ENCODE measurements at regions not wholly inside any gene's neighbourhood (a gene's known extent, or its start where the extent isn't known, plus 50 kb on each side); places are given as distances from the start of the nearest gene placed in this dataset.

DNA sequence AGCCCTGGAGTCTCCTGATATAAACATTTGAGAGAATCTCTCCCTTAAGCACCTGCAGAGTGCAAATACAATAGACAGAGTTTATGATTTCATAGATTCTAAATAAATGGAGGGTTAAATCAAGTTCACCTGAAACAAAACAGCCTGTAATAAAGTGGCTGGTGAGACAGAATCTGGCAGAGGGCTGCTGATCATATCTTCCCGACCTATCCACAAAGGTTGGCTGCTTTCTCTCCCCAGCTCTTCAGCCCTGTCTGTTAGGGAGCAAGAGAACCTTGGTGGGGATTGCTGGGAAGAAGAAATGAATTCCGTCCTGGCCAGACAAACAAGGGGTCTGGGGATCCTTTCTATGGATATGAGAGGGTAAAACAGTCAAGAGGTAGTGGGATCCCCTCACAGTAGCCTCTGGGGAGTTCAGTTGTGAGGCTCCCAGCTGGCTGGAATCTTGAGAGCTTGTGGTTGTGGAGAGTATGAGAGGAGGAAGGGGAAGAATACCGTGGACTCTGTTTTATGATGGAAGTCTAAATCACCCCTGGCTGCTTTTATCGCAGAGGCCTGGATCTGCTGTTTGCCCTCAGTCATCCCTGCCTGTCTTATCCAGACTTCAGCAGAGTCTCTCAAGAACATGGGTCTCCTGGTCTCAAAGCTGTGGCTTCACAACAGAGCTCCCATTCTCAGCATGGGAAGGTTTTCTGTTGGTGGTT lies 451.3 kb downstream of the NTRK3 start:
- no peak for DNase-seq

DNA sequence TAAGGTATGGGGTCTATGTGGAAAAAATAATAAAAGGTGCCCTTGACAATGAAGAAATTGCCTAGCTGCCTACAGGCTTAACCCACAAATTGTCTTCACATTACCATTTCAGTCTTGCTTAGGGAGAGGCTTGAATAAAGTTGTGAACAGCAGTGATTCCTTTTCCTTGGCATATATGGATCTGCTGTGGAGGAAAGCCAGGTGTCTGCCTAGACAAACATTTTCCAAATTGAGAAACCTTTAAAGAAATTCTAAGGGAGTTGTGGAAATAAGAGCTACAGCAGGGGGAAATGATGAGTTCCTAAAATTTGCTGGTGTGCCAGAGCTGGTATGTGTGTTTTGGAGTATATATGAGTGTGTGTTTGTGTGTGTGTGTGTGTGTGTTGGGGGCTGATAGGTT lies 452.1 kb downstream of the NTRK3 start:
- DNase-seq = no peak

DNA sequence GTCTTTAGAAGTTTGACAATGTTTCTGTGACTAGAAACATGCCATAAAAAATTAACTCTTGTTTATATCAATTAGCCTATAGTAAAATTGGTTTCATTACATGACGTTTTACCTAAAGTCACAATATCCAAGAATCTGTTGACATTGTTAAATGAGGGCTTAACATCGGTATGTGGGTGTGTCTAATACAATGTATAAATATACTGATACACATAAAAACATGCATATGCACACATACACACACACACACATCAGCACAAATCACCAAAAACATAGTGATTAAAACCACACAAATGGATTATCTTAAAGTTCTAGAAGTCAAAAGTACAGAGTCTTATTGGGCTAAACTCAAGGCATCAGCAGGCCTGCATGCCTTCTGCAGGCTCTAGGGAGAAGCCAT lies 456.7 kb downstream of the NTRK3 start:
- no peak for DNase-seq

DNA sequence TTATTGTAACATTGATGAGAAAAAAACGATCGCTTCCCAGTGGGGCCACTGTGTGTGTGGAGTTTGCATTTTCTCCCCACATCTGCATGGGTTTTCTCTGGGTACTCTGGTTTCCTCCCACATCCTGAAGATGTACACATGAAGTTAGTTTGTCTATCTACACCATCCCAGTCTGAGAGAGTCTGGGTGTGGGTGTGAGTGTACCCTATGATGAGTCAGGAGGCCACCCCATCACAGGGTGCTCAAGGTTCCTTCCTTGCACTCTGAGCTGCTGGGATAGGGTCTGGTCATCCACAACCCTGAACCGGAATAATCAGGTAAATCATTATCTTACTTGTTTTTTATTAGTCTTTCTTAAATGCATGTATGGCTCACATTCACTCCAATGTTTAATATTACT lies 457.1 kb downstream of the NTRK3 start:
- DNase-seq = no peak

DNA sequence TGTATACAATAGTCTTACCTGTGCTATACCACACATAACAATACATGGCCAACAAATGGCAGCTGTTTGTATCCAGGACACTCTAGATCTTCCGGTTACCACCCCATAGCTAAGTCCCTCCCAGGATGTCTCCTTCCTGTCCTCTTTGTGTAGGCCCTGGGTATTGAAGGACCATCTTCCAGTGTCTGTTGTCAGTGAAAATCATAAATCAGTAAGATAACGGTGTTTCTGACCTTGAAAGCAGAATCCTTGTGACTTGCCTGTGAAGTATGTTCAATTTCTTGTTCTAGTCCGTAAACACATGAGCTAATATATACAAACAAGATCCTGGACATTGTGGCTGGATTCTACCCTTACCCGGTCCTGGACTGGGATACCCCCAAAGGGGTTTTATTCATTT lies 462.8 kb downstream of the NTRK3 start:
- DNase-seq = no peak

DNA sequence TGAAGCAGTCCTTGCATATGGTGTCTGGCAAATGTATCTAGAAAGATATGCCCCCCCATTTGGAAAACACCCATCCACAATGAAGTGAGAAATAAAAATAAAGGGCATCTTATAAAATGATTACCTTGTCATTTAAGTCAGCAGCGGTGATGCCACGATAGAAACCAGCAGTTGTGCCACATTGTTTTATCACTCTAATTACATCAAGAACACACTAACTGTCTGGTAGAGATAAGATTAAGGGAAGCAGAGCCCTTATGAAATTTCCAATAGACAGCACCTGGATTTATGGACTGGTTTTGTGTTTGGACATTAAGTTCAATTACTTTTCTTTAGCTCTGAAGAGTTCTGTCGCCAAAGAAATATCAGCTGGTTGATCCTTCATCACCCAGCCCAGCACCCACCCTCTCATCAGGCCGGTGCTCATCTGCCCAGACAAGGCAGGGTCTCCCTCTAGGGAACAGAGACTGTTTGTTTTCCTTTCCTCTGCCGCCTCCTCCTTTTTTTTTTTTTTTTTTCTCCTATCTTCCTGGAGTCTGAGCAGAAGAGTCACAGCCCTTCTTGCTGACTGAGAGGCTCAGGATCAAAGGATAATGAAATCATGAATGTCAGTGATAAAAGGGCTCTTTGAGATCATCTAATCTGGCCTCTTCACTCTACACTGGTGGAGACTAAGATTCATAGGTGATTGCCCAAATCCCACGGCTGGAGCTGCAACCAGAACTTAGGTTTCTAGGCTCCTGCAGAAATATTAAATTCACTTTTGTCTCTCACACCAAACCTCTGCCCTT lies 464.1 kb downstream of the NTRK3 start:
- DNase-seq = no peak

DNA sequence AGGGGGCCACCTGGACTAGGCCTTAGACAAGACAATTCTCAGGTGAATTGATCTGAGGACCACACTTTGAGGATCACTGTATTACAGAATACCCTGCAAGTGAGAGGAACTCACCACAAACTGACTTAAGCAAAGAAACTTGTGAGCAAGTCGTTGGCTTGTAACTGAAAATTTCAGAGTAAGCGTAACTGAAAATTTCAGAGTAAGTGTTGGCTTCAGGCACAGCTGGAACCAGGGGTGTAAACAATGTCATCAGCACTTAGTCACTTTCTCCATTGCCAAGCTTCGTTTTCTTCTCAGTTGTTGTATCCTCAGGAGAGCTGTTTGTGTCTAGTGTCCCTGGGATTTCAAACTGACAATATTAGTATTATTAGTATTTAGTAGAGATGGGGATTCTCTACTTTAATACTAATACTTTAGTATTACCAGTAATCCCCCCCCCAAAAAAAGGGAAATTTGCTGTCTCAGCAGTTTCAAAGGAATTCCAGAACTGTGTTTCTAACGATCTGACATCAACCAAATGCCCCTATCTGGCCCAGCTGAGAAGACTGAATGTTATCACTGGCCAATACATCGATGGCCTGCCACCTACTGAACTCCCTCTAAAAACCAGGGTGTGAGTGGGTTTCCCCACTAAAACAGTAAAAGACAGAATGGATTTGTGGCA lies 474.4 kb downstream of the NTRK3 start:
- no peak for DNase-seq

DNA sequence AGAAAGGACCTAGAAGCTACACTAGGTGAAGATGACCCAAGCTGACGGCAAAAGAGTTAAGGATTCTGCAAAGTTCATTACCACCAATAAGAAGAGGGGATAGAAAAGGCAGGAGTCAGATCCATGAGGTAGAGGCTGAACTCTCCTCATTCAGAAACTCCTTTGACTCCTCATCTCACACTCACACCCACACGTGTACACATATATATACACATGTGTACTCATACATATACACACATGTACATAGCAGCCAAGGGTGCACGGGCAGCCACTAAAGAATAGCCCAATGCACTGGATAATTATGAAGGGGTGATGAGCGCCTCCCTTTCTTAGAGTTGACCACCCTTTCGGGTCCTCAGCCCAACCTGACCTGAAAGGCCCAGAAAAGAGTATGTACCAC lies 476.8 kb downstream of the NTRK3 start:
- DNase-seq = no peak

DNA sequence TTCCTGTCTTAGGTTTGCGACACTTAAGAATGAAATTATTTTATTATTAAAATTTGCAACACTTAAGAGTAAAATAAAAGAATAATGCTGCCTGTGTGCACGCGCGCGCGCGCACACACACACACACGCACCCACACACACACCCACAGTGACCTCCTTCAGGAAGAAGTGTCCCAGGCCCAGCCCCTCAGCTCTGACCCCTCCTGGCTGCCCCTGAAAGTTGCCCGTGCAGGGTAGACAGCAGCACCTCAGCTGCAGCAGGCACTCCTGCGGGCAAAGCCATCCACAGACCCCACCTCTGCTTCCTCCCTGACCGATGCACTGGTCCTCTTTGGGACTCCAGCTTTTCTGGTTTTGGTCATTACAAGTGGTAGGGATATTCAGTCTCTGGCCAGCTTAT lies 478.2 kb downstream of the NTRK3 start:
- no peak for DNase-seq

DNA sequence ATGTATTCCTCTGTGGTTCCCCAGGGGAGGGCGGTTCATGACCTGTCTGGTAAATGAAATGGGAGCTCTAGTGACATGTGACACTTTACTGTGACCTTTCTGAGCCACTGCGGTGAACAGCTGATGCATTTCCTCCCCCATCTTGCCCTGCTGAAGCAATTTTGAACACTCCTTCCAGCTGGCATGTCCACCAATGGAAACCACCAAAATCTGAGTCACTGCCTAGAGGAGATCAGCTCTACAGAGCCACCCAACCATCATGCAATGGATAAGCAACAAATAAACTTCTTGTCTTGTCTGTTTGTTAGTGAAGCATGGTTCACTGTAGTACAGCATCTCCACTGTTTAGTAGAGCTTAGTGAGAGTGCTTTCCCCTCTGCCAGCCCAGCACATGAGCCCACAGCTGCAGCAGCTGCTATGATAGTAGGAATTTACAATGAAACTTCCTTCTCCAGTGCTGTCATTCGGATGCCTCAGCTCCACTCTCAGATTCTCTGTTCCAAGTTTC lies 479.4 kb downstream of the NTRK3 start:
- no peak for DNase-seq

DNA sequence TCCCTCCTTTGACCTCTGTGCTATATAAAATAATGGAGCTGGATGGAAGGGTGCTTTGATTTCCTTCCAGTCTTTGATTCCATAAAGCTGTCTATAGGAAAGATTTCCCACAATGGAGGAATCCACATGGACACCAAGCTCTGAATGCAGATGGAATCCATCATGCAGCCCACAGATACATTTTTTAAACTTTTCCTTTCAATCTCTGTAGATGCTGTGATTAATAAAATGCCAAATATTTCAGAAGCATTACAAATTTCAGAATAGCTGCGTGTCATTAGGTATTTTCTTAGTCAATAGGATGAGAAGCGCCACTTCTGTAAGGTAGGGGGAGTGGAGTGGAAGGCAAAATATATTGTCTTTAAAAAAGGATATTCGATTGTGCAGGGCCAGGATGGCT lies 489.0 kb downstream of the NTRK3 start:
- no peak for DNase-seq

DNA sequence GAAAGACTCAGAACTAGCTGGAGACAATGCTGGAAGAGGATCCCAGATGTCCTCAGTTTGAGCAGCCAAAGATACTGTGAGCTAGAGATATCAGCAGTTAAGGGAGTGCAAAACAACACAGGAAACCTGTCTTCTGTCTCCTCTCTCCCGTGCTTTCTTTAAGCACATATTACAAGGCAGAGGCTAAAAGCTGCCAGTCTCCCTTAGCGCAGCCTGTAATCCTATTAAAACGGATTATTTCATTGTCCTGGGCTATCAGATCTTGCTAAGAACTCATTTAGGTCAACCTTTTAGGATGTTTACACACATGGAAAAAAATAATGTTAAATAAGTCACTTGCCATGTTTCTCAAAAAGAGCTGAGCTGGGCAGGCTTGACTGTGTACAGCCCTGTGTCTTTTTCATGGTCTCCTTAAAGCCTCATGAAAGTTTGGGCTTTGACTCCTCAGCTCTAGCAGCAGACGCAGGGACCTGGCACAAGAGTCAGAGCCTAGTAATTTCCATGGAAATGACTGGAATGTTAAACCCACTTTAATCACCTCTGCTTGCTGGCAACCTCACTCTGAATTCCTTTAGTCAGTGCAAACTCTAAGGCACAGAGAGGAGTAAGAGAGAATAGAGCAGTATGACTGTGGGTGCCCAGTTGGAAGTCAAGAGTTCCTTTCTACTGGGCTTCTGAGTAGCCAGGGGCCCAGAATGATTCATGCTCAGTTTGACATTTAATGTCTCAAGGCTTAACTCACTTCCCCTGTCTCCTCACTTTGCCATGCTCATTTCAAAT lies 491.9 kb downstream of the NTRK3 start:
- no peak for DNase-seq

DNA sequence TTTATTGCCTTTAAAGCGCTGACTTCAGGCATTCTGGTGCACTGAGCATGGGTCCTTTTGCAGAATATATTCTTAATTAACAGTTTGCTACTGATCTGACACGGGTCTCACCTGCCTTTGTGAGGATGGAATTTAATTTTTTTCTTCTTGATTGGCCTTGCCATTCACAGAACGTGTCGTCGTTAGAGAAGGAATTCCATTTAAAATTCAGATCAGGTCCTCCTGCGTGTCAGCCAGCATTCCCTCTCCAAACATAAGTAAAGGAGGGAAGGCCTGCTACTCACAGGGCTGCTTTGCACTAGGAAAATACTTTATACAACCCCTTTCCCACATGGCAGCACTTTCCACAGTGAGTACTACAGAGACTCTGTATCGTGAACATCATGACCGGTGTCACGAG lies 492.7 kb downstream of the NTRK3 start:
- no peak for DNase-seq

DNA sequence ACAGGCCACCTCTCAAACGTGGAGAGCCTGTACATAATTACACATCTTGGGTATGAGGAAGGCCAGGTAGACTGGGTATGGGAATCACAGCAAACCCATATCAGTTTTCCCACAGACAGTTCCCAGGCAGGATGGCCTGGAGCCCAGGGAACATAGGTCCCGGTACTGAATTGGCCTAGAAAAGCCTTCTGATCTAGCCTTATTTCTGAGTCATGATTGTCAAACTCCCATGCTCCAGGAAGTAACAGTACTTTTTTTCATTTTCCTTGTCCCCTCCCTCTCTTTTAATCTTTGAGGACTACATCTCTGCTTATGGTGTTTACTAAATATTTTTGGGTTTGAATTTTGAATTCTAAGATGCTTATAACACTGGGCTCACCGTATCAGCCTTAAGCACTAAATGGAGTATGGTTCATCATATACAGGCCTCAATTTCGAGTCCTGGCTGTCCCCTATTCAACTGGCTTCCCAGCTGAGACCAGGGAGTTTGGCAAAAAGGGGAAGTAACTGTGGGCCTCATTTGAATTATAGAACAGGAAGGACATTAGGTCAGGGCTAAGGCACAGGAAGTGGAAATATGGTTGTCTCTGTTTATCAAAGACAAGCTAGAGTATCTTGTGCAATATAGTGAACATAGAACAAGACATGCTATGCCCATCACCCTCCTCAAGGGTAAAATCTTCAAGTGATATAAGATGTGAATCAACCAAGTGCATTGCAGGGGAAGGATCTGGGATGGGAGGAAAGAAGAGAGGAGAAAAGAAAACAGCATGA lies 494.6 kb downstream of the NTRK3 start:
- DNase-seq = no peak

DNA sequence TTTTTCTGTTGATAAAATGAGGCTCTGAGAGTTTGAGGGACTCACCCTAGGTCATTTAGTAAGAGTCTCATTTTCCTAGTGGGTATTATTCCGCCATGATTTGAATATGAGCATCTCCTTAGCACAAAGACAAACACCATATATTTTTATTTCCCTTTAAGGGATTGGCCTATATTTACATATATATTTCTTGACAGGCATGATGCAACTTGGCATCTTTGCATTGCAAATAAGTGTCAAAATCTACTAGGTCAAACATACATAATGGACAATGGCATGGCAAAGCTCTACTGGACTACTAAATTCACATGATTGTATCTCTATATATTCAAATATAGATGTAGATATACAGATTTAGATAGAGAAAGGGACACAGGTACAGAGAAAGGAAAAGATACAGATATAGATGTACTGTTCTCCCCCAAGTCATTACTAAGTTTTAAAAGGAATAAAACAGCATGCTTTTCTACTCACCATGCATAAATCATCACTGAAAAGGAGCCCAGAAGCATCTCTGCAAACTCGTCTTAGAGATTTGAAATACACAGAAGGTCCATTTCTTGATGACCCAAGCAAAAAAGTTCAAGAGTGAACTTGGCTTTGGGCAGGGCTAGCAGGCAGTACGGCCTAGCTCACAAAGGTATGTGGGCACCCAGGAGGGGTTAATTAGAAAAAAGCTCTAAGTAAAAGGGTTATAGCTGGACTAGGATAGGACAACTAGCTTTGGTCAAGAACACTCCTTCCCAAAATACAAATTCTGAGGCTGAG lies 495.8 kb downstream of the NTRK3 start:
- DNase-seq = no peak

DNA sequence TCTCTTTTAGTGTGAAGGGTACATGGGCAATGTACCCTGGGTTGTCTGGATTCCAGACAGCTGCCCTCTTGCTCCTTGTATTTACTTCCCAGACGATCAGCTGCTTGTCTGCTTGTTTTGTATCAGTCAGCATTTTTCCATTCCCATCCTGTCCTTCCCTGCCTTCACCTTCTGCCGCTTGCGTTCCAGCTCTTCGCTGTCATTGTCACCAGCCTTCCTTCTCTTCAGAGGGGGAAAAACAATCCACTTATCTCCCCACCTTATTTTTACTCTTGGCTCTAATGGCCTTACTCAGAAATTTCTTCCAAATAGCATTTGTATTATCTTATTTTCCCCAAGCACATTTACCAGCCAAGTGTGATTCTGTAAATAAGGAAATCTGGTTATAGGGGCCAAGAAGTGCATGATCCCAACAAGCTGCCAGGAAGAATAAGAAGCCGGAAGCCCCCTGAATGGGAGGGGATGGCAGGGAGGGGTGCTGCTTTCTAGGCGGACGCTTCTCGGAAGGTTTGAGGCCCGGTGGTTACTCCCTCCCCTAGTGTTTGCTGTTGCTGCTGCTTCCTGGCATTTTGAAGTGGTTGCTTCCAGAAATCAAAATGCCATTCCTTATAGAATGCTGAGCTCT lies 497.6 kb downstream of the NTRK3 start:
- DNase-seq = no peak

DNA sequence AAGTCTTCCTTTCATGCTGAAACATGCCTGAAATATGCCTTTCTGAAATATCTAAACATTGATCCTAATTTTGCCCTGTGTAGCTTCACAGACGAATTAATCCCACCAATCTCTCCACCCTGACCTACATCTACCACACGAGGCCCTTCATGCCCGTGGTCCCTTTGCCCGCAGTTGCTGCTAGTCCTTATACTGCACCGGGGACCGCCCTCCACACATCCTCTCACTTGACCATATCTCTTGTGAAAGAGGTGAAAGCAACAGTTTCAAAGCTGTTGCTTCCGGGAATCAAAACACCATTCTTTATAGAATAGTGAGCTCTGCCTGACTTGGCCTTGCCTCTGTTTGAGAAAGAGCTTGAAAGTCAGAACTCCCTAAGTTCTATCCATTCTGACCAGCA lies 499.5 kb downstream of the NTRK3 start:
- DNase-seq = no peak

DNA sequence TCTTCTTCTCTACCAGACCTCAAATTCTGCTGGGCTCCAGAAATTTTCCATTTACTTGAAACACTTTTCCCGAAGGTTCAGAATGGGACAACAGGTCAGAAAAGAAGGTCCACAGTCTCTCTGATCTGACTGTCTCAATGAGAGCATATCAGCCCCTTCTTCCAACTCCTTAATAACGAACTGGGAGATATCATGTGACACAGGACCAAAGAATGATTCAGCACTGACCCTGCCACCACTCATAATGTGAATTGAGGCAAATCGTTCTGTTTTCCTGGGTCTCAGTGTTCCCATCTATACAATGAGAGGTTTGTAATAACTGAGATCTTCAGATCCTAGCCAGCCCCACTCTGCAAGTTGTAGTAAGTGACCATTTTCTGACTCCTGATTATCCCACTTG lies 500.5 kb downstream of the NTRK3 start:
- no peak for DNase-seq

DNA sequence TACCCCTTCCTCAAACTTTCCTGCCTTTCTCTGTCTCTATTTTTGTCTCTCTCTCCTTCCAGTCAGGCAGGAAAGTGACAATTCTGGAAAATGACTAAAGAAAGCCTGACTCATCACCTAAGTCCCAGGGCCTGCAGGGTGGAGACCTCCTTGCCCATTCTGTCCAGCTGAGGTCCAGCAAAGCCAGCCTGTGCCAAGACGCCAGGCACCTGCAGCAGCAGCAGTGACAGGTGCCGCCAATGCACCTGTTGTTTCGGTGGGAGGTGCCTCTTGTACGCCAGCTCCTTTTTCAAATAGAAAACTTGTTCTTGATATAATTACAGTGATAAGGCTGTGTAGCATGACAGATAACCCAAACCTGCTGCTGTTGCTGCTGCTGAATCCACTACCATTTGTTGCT lies 501.3 kb downstream of the NTRK3 start:
- DNase-seq = no peak

DNA sequence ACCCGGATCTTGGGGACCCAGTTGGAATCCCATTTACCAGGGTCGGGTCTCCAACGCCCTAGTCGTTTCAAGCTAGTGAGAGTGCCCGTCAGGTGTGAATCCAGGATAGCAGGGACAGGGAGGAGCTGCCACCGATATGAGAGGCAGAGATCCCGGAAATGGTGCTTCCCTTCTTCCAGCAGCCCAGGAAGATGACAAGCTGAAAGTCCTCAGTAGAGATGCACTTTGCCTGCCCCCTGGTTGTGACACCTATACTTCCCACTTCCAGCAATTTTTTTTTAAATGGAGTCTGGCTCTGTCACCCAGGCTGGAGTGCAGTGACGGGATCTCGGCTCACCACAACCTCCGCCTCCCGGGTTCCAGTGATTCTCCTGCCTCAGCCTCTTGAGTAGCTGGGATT lies 503.0 kb downstream of the NTRK3 start:
- no peak for DNase-seq
